ENCODE measurements at regions not wholly inside any gene's neighbourhood (a gene's known extent, or its start where the extent isn't known, plus 50 kb on each side); places are given as distances from the start of the nearest gene placed in this dataset.
"Not testable (repeated sequence)": the region's sequence is repeated elsewhere in the genome, so short reads cannot be mapped to it uniquely, and the experiment has no call there.

- not testable (repeated sequence) for TF ChIP-seq CTCF (IDR thresholded peaks at IDR 0.05; ENCODE audit: low read length); EZH2 (IDR thresholded peaks at IDR 0.05; ENCODE audit: borderline replicate concordance, low read length)
Observed at GRCh38 chr11:81227409-81227808, 1506.3 kb downstream of the FAM181B start.

Data from OCI-LY1 (cell line).